ENCODE measurements at regions not wholly inside any gene's neighbourhood (a gene's known extent, or its start where the extent isn't known, plus 50 kb on each side); places are given as distances from the start of the nearest gene placed in this dataset.

- intact Hi-C loops (cut with DNase I; ENCODE audit: low total_unique reads): no loop called here
Measured at GRCh38 chr18:77984178-77984577, 734.5 kb downstream of the GALR1 start.

GRCh38 chr18:77984833-77985232, 735.2 kb downstream of the GALR1 start:
- WGBS, 5 donors: 91 to 98% (median 95%) methylated on average over 8 of the region's 8 CpGs
- intact Hi-C loops (cut with DNase I; ENCODE audit: low total_unique reads): no loop called here
- TF ChIP-seq POLR2AphosphoS5 (IDR thresholded peaks at IDR 0.05): no peak
- no peak for TF ChIP-seq POLR2A (IDR thresholded peaks at IDR 0.05)
- TF ChIP-seq CTCF (IDR thresholded peaks at IDR 0.05 in 8 of 11, conservative IDR thresholded peaks at IDR 0.05 in 3 of 11): no peak
- H3K9me3 ChIP-seq: no peaks in the 10 kb centered on the region
- H3K27me3 ChIP-seq (replicated peaks in 1 of 7): no peaks in the 10 kb centered on the region
- no peaks in the 10 kb centered on the region for H3K36me3 ChIP-seq
- no peak overlapping the region for H3K4me3 ChIP-seq
- no peak for DNase-seq
- H3K4me1 ChIP-seq: no peaks in the 10 kb centered on the region
- H3K27ac ChIP-seq: no peak overlapping the region

More at GRCh38 chr18:77984178-77984577, 734.5 kb downstream of the GALR1 start:
- no peak for TF ChIP-seq CTCF (IDR thresholded peaks at IDR 0.05 in 8 of 11, conservative IDR thresholded peaks at IDR 0.05 in 3 of 11)
- TF ChIP-seq POLR2AphosphoS5 (IDR thresholded peaks at IDR 0.05): no peak
- no peak for TF ChIP-seq POLR2A (IDR thresholded peaks at IDR 0.05)
- Histone ChIP-seq H3K9me3 (peaks cover 0 to 6% (median 0%) of the 10 kb centered on the region in 8 donors), H3K27ac (no peak overlapping the region), H3K27me3 (replicated peaks in 1 of 7) (no peaks in the 10 kb centered on the region), H3K4me3 (no peak overlapping the region), H3K4me1 (no peaks in the 10 kb centered on the region), H3K36me3 (no peaks in the 10 kb centered on the region)
- 72 to 88% (median 84%) methylated on average over 14 of the region's 14 CpGs for WGBS, 5 donors
- no peak for DNase-seq

- no peak overlapping the region for H3K4me3 ChIP-seq
- H3K36me3 ChIP-seq: no peaks in the 10 kb centered on the region
- H3K9me3 ChIP-seq: no peaks in the 10 kb centered on the region
- no peak for DNase-seq
- TF ChIP-seq POLR2A (IDR thresholded peaks at IDR 0.05): no peak
- no peak for TF ChIP-seq POLR2AphosphoS5 (IDR thresholded peaks at IDR 0.05)
- no peak for TF ChIP-seq CTCF (IDR thresholded peaks at IDR 0.05 in 8 of 11, conservative IDR thresholded peaks at IDR 0.05 in 3 of 11)
- no peaks in the 10 kb centered on the region for H3K4me1 ChIP-seq
- H3K27ac ChIP-seq: no peak overlapping the region
- intact Hi-C loops (cut with DNase I; ENCODE audit: low total_unique reads): no loop called here
- 68 to 76% (median 71%) methylated on average over 14 of the region's 14 CpGs for WGBS, 5 donors
- H3K27me3 ChIP-seq (replicated peaks in 1 of 7): no peaks in the 10 kb centered on the region
Measured at GRCh38 chr18:77985526-77986281, 736.1 kb downstream of the GALR1 start.

GRCh38 chr18:77990131-77990530, 740.5 kb downstream of the GALR1 start:
- intact Hi-C loops (cut with DNase I; ENCODE audit: low total_unique reads): no loop called here
- H3K4me1 ChIP-seq: no peaks in the 10 kb centered on the region
- H3K36me3 ChIP-seq: no peaks in the 10 kb centered on the region
- no peaks in the 10 kb centered on the region for H3K9me3 ChIP-seq
- H3K27me3 ChIP-seq (replicated peaks in 1 of 7): no peaks in the 10 kb centered on the region
- no peak overlapping the region for H3K4me3 ChIP-seq
- WGBS, 5 donors: 82 to 95% (median 89%) methylated on average over 12 of the region's 12 CpGs
- no peak overlapping the region for H3K27ac ChIP-seq
- no peak for DNase-seq
- TF ChIP-seq POLR2AphosphoS5 (IDR thresholded peaks at IDR 0.05) (no peak), CTCF (IDR thresholded peaks at IDR 0.05 in 8 of 11, conservative IDR thresholded peaks at IDR 0.05 in 3 of 11) (no peak), POLR2A (IDR thresholded peaks at IDR 0.05) (no peak)

Data from spleen (tissue), 11 donors.